ENCODE measurements at regions not wholly inside any gene's neighbourhood (a gene's known extent, or its start where the extent isn't known, plus 50 kb on each side); places are given as distances from the start of the nearest gene placed in this dataset.
"Not testable (repeated sequence)": the region's sequence is repeated elsewhere in the genome, so short reads cannot be mapped to it uniquely, and the experiment has no call there.

DNA sequence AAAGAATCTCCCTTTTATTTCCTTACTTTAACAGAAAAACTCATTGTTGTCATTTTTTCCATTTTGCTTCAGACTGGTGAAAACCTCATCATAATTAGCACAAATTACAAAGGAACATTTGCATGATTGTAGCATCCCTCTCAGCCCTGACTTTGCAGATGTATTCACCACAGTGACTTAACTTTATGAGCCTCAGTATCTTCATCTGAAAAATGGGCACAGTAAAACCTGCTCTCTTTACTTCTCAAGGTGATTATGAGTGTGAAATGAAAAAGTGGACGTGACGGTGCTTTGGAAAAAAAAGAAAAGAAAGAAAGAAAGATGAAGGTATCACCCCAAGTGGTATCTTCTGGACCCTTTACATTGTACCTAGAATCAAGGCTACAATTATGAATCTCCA is 193.4 kb upstream of the TOX3 start:
- DNase-seq, result no peak

DNA sequence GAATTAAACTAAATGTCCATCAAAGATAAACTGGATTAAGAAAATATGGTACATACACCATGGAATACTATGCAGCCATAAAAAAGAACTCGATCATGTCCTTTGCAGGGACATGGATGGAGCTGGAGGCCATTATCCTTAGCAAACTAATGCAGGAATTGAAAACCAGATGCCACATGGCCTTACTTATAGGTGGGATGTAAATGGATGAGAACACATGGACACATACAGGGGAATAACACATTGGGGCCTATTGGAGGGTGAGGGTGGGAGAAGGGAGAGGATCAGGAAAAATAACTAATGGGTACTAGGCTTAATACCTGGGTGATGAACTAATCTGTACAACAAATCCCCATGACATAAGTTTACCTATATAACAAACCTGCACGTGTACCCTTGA is 192.0 kb upstream of the TOX3 start:
- DNase-seq, result not testable (repeated sequence)

DNA sequence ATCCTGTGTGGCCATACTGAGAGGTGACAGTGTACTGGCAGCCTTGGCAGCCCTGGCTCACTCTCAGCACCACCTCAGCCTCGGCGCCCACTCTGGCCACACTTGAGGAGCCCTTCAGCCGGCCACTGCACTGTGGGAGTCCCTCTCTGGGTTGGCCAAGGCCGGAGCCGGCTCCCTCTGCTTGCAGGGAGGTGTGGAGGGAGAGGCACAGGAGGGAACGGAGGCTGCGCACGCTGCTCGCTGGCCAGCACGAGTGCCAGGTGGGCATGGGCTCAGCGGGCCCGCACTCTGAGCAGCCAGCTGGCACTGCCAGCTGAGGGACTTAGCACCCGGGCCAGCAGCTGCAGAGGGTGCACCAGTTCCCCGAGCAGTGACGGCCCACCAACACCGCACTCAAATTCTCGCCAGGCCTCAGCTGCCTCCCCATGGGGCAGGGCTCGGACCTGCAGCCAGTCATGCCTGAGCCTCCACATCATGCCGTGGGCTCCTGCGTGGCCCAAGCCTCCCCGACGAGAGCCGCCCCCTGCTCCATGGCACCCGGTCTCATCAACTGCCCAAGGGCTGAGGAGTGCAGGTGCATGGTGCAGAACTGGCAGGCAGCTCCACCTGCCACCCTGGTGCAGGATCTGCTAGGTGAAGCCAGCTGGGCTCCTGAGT is 184.4 kb upstream of the TOX3 start:
- no peak for DNase-seq

DNA sequence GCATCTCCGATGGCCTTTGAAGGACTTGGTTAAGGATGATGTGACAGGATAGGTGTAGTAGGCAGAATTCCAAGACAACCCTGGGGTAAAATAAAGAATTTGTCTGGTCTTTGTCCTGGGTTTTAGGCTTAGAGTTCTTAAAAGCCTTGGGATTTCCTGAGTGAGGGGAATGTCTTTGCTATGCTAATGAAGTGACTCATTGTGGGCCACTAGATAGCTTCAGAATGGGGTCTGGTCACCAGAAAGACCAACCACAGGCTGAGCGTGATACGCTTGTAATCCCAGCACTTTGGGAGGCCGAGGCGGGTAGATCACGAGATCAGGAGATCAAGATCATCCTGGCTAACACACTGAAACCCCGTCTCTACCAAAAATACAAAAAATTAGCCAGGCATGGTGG is 182.8 kb upstream of the TOX3 start:
- no peak for DNase-seq

DNA sequence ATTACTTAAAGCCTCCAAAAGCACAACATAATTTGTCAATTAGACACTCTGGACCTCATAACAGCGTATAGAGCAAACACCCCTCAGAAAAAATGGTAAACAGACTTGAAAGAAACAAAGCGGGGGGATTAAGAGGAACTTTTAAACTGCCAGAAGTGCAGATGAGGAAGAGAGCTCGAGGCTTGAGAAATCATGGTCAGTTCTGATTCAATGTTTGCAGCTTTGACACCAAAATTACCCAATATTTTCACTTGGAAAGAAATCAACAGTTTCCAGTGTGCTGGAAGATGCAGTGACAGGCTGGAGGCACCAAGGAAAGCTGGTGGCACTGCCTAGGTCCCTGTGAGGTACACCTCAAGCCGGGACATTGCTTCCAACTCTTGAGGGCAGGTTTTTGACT is 180.9 kb upstream of the TOX3 start:
- no peak for DNase-seq

DNA sequence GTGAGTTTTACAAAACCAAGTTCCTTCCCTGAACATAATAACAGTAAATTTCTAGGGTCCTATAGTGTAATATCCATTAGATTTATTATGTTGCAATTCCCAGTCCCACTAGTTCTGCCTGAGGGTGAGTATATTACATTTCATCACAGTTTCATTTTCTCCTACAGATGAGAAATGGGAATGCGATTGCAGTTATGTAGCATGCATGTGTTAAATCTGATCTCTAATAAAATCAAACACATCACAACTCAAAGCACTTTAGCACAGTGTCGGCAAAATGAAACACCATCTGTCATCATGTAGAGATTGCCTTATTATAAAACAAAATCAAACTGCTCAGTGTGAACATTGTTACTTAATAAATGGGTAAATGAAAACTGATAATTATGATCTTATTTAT is 180.5 kb upstream of the TOX3 start:
- DNase-seq, result no peak

DNA sequence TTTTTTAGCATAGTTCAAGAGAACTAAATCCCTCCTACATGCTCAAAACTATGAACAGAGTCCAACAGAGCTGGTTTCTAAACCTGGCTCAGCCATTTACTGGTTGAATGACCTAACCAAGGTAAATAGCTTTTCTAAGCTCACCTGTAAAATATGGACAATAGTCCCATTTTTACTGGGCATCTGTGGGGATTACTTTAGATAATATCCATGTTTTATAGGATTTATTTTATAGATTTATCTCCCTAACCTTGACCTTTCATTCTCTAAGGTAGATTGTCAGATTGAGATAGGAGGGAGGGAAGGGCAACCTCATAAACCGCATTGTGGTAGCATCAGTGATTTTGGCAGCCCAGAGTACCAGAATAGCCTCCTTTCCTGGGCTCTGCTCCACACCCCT is 178.5 kb upstream of the TOX3 start:
- no peak for DNase-seq

DNA sequence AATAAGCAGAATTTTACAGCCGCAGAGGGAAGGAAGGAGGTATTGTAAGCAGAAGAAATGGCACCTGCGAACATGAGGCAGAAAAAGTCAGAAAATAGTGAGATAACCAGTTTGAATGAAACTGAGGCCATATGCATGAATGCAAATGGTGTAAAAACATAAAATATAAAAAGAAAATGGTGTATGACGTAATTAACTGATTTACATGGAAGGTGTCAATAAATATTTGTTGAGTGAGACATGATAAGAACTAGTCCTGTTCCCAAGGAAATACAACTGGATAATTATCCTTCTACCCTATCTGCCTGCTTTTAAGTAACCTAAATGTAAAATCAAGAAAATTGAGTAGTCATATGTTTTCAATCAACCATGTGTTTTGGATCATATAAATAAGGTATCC is 178.1 kb upstream of the TOX3 start:
- no peak for DNase-seq

DNA sequence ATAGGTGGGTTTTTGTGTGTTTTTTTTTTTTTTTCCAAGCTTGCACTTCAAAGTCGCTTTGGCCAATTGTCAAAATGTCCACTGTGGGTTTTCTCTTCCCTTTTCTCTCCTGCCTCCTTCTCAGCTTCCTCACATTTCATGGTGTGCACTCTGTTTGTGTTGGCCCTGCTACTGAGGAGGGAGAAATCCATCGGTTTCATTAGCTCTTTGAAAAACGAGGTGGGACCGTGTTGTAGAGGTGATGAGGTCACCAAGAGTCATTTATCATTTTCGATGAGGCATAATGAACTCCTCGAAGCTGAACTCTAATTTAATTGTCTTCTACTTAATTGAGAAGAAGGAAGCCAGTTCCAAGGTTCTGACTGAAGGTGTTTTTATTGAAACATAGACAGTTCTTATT is 174.4 kb upstream of the TOX3 start:
- DNase-seq, result no peak

DNA sequence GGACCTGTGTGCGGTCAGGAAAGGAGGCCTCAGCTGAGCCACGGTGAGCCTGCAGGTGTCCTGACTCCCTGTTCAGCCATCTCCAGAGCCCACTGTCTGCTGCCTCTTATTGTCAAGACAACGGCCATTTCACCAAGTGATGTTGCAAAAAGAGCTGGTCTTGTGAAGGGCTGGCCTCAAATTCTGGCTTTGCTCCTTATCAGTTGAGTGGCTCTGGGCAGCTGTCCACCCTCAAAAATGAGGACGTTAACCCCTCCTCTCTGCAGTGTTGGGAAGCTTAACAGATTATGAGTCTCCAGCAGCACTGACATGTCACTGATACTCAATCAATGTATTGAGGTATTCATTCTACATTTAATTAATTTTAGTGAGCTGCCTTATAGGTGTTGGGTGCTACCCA is 171.1 kb upstream of the TOX3 start:
- no peak for DNase-seq

DNA sequence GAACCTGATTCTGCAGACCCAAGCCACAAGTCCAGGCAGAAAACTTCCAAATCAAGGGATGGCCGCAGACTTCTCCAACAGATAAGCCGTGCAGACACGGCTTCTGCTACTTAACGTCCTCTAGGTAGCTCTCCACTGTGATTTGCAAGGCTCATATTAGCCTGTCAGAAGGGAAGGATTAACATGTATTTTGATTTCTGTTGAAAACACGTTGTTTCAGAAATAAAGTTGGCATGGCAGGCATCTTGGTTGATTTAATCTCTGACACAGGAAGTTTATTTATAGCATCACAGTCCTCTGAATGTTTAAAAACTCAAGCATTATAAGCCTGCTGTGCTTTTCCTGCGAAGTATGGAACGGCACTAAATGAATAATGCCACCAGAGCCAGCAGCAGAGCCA is 166.8 kb upstream of the TOX3 start:
- DNase-seq, result no peak

DNA sequence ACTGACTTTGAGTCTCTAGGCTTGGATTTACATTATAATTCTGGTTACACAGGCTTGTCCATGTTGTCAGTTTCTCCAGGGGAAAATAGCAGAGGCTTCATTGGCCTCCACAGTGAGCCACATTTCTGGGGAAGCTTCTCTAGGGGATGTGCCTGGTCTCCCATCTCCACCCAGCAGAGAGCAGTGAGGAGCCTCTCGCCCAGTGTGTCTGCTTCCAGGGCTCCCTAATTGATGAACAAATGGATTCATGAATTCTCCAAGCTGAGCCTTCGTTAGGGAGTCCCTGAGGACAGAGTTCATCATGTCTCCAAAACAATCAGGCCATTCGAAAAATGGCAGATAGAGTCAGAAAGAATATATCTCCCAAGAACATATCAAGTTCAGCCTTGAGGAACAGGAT is 162.4 kb upstream of the TOX3 start:
- no peak for DNase-seq

DNA sequence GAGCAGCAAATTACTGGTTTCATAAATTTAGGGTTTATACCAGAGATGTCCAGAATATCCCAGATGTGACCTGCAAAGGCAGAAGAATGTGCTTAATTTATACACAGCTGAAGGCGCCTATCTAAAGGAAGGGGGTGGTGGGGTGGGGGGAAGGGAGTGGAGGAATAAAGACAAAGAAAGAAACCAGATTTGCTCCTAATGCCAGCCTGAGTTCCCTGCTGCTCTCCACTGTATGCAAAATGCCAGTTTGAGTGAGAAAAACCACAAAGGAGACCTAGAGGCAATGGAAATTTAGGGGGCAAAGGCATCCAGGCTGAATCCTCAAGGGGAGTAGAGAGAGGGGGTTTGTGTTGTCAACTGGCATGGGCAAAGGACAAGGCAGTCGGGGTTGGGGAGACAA is 161.5 kb upstream of the TOX3 start:
- no peak for DNase-seq

DNA sequence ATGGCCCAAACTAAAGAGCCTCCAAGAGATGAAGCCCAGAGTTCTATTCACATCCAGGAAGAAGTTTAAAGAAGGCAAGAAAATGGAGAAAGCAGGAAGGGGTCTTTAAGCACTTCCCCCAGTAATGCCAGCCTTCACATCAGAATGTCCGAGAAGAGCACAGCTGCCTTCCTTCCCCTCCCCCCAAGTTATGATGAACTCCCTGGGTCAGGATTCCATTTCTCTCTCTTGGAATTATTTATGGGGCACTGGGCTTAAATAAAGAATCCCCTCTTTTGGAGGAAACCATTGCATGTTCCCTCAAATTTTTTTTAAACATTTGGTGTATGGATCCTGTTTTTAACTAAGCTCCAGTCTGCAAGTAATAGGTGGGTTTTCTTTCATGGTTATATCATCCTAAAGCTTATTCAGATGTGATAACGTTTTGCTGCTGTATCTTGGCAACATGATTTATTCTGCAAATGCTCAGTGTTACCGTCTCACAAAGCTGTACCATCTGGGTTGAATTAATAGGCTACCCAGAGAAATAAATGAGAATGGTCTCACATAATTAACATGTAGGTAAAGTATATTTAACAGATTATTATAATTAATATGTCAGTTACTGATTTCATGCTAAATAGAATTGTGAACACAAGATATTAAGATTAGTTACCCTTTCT is 160.9 kb upstream of the TOX3 start:
- no peak for DNase-seq

DNA sequence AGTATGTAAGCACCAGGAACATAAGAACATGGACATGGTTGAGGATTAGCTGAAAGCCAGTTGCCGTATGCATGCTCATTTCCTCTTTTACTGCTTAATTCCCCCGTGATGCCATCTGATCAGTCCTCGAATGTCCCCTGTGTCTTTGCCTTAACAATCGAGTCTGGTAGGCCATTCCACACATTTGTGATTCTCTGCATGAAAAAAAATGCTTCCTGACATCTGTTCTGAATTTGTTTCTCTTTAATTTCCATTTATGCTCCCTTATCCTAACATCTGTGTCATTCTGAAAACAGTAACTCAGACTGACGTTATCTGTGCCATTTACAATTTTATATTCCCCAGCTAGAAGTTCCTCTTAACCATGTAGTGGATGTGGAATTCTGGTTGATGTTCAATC is 158.2 kb upstream of the TOX3 start:
- DNase-seq, result no peak

DNA sequence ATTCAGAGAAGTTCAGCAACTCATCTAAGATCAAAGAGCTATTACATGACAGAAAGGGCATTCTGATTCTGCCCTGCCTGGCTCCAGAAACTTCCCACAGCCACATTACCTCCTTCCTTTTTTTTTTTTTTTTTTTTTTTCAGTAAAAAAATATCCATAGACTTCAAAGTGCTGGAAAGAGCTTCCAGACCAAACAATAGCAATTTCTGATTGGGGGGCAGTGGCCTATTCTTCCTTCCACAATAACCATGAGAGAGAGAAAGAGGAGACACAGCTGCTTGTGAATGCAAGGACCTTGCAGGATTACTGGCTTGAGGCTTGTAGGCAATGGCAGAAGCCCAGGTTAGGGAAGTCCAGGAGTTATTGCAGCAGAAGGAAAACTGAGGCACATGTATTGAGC is 151.0 kb upstream of the TOX3 start:
- no peak for DNase-seq

DNA sequence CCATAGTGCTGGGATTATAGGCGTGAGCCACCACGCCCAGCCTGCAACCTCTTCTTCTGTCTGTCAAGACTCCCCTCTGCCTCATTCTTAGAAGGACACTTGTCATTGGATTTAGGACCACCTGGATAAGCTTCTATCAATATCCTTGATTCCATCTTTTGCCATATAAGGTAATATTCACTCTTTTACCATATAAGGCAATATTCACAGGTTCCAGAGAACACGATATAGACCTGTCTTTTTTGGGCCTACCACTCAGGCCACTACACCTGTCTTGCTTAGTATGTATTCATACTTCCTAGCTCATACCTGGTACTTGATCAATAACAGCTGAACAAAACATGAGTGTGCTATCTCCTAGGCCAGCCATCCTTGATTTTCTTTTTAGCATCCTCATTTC is 149.2 kb upstream of the TOX3 start:
- DNase-seq, result no peak

DNA sequence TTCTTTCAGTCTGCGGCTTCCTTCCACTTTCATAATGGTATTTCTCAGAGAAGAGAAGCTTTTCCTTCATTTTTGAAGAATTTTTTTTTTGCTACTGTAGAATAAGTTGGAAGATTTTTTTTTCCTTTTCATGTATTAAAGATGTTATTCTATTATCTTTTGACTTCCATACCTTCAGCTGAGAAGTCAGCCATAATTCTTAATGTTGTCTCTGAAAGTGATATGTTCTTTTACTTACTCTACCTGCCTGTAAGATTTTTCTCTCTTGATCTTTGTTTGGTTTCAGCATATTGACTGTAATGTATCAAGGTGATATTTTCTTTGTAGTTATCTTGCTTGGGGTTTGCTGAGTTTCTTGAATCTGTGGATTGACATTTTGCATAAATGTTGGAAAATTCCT is 143.5 kb upstream of the TOX3 start:
- DNase-seq, result no peak

DNA sequence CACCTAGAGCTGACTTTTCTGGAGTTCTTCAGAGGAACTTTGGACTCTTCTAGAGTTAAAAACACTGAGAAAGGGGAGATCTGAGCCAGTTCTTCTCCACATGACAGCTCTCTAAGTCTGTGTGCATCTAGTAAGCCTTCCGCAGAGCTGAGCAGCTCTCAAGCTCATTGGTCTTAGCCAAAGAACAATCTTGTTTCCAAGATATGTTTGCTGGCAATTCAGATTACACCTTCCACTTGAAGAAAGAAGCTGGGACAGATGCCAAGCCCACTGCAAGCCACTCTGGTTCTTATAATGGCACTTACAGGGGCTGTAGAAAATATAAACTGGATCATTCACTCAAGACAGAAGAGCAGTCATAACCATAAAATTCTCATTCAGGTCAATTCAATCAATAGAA is 134.1 kb upstream of the TOX3 start:
- no peak for DNase-seq

DNA sequence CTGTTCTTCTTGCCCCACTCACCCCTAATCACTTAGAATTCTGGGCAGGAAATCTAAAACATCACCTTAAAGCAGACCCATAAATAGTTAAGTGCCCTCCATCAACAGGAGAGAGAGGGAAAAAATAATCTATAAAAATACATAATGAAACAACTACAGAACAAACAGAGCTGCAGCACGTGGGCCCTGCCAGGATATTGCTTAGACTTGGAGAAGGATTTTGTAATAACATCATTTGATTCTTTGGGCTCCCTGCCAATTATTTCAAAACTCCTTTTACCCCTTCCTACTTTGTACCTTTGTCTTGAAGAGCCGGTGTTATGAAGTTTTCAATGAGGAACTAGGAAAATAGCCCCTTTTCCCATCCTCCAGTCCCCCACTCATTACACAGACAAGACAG is 130.6 kb upstream of the TOX3 start:
- DNase-seq, result no peak

DNA sequence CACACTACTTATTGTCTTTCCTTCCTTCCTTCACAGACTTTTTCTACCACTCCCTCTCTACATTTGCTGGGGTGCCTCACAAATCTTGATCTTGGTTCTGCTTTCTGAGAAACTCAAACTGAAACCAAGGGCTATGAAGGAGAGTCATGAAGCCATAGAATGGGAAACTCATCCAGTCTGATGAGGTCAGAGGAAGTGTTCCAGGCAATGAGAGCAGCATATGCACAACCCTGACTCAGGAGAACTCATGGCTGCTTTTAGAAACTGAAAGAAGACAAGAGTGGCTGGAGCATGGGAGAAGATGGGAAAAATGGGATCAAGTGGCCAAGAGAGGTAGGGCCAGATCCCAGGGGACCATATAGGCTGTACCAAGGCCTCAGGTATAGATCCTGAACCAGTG is 130.0 kb upstream of the TOX3 start:
- no peak for DNase-seq

DNA sequence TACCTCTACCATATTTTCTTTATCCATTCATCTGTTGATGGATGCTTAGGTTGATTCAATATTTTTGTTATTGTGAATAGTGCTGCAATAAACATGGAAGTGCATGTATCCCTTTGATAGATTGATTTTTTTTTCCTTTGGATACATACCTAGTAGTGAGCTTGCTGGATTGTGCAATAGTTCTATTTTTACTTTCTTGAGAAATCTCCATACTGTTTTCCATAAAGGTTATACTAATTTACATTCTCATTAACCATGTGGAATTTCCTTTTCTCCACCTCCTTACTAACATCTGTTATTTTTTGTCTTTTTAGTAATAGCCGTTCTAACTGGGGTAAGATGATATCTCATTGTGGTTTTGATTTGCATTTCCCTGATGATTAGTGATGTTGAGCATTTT is 124.6 kb upstream of the TOX3 start:
- no peak for DNase-seq

DNA sequence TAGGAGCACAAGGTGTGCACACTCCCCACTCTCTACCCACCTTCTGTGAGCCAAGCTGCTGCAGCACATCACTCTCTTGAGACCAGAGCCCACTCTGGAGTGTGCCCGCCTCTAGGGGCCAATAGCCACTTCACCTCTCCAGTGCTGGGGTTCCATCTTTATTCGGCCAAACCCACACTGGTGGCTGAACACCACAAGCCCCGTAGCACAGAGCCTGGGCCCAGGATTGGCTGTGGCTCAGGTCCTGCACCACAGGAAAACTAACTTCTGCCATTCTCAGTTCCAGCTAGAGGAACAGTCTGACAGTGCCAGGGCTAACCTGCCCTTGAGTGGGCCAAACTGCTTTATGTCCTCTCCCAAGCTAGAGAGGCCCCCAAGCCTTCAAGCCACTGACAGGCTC is 111.0 kb upstream of the TOX3 start:
- DNase-seq, result no peak

DNA sequence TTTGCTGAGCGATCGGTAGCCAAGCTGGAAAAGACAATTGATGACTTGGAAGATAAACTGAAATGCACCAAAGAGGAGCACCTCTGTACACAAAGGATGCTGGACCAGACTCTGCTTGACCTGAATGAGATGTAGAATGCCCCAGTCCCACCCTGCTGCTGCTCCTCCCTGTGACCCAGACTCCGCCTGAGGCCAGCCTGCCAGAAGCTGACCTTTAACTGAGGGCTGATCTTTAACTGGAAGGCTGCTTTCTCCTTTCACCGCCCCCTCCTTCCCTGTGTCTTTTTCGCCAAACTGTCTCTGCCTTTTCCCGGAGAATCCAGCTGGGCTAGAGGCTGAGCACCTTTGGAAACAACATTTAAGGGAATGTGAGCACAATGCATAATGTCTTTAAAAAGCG is 109.0 kb upstream of the TOX3 start:
- DNase-seq, result not testable (repeated sequence)

Measured in amygdala (tissue), 56 donors.